Suppressor macrophage treated with lipopolysaccharide for 1 hour (primary cell): ENCODE measurements at regions not wholly inside any gene's neighbourhood (a gene's known extent, or its start where the extent isn't known, plus 50 kb on each side); places are given as distances from the start of the nearest gene placed in this dataset.

ENCODE experiments used
- DNase-seq, 3 donors: peaks; one replicate each; pipeline ENCODE4 v3.0.0-alpha.2; 2020 to 2022

- DNase-seq = no peak
Observed at GRCh38 chr13:106349080-106349931, 186.2 kb downstream of the EFNB2 start.

GRCh38 chr13:106348075-106348840 is 187.2 kb downstream of the EFNB2 start:
- no peak for DNase-seq

GRCh38 chr13:106344342-106344741 is 191.1 kb downstream of the EFNB2 start:
- no peak for DNase-seq

GRCh38 chr13:106343836-106344235 is 191.6 kb downstream of the EFNB2 start:
- DNase-seq = no peak

DNA sequence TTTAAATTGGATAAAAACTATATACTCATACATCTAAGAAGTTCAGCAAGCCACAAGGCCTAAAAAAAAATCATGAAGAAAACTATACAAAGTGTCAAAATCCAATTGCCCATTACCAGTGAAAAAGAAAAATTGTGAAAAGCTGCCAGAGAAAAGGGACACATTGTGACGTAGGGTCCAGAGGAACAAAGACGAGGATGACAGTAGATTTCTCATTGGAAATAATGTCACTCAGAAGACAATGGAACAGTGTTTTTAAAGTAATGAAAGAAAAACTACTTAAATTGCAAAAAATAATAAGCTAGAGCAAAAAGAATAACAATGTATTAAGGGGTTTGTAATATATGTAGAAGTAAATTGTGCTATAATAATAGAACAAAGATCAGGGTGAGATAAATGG is 195.2 kb downstream of the EFNB2 start:
- DNase-seq = no peak

DNA sequence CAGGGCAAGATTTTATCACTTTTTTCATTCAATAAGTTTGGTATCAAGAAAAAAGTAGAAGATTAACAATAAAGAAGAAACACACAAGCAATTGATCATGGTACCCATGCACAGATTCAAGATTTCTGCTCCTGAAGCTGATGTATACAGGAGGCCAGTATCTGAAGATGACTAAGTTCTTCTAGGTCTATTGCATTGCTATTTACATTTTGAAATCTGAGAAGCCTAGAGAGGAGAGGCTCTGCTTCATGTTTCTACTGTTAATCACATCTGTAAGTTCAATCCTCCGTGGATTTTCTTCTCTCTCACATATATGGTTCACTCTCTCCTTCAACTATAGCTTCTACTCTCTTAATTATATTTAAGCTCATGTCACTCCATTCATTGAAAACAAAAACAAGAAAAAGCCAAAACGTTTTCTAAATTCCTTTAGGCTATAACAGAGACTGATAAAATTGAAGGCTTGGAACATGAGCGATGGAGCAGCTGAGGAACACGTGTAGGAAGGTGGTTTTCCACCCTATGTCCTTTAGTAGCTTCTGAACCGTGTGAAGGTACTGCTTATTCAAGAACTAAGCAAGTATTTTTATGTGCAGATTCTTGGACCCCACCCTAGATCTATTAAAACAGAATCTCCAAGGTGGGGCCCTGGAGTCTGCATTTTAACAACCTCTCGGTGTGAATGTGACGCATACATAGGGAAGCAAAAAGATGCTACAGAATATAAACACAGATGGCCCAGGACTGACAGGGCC is 198.2 kb downstream of the EFNB2 start:
- no peak for DNase-seq

DNA sequence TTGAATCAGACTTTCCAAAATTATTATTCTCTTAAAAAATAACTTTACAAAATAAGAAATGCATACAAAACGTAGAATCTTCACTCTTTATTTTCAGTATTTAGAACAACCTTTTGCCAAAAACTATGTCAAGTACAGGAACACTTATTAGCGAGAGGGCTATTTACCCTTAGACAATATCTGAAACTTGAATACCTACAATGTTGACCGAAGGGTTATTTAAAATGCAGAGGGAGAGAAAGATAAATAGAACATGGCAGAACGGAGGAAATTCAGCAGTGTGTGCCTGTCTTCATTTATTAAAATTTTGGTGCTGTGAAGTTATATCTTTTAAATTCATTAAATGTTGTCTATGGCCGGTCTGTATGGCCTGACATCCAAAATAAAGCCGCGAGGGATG is 198.8 kb downstream of the EFNB2 start:
- DNase-seq = no peak

DNA sequence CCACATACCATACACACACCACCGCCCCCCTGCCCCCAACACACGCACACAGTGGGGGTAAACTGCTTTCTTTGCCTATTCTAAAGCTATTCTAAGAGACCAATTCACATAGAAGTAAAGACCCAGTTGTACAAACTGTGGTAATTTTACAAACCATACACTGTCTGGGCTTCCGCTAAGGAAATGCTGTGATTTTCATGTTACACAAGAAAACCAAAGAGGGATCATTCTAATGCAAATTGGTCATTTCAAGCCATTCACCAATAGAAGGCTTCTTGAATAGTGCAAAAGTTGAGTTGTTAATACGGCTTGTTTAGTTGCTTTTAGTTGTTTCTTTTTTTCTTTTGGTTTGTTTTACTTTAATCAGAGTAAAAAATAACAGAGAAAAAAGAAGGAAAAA is 202.8 kb downstream of the EFNB2 start:
- no peak for DNase-seq

DNA sequence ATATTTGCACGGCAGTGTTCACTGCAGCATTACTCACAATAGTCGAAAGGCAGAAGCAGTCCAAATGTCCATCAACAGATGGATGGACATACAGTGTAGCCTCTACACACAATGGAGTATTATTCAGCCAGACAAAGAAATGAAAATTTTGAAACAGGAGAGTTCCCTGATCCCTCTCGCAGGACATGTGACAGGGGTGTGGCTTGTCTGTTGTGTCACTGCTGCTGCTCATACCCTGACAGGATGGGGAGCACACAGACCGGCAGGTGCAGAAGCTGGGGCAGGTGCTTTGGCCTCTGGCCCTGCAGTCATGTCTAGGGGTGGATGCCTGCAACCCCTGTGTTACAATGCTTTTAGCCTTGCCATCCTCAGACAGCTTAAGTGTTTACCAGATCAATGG is 204.3 kb downstream of the EFNB2 start:
- DNase-seq = no peak

GRCh38 chr13:106329941-106330340 is 205.5 kb downstream of the EFNB2 start:
- DNase-seq = no peak

DNA sequence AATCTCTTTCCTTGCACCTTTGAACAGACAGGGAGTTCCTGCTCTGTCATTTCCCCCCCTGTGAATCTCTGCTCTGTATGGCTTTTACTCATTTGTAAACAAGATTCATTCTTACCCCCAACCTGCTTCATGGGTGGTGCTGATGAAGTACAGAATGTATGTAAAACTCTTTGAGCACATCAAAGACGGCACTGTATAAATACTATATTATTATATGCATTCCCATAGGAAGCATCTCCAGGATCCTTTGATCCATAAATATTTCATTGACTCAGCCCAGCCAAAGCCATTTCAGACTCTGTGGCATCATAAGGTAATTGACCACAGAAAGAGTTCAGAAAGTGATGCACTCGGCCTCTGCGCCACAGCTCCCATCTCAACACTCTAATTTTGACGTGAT is 208.7 kb downstream of the EFNB2 start:
- no peak for DNase-seq

DNA sequence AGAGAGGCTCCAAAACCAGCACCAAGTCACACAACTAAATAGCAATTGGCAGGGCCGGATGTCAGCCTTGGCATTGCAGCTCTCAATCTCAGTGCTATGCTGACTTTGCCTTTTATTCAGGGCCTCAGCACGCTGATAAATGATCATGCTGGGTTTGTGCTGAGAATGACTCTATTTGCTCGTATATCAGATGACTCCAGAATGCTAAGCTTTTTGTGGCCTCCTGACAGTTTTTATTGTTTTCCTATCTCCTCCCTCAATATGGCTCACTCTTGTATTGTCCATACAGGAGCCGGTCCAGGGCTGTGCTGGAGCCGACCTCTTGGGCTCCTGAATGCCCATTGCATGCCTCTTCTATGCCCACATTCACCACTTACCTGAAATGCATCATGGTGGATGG is 211.0 kb downstream of the EFNB2 start:
- DNase-seq = no peak

DNA sequence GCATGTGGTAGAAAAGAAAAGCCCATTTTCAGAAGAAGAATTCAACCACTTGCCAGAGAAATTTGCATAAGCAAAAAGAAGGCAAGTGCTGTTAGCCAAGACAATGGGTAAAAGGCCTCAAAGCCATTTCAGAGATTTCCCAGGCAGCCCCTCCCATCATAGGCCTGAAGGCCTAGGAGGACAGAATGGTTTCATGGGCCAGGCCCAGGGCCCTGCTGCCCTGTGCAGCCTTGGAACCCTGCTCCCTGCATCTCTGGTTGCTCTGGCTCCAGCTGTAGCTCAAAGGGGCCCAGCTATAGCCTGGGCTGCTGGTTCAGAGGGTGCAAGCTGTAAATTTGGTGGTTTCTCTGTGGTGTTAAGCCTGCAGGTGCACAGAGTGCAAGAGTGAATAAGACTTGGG is 212.8 kb downstream of the EFNB2 start:
- no peak for DNase-seq

DNA sequence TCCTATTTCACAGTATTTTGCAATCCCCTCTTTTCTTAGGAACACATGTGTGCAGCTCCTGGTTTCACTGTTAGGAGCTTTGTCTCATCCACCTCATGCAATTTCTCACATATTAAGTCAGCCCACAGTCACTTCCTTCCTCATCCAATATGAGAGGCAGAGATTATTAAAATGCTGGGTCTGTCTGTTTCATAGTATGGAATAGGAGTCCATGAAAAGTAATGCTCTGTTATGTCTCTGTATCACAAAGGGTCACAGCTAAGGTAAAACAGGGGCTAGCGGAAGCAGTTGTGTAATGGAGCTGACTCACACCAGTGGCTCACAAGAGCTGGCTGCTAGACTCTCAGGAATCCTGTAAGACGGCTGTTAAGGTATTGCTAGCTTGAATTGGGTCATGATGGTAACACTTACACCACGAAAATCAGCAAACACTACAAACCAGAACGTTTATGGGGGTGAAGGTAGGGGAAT is 216.5 kb downstream of the EFNB2 start:
- DNase-seq = no peak

DNA sequence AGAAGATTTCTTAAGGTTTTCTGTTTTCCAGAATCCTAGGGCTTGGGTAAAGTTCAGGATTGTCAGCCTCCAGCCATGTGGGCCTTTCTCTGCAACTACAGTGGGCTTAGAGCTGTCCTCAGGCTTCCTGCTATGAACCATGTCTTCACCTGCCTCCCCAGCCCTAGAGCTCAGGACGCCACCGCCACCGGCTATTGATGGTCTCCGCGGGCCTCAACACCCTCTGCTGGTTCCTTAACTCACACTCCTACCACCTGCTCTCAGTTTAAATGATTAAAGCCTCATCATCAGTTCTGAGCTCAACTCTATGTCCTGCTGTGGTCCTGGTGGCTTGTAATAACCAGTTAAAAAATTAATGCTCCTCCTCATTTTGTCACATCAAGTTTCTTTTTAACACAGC is 221.0 kb downstream of the EFNB2 start:
- no peak for DNase-seq

- no peak for DNase-seq
Observed at GRCh38 chr13:106311004-106311403, 224.5 kb downstream of the EFNB2 start.

DNA sequence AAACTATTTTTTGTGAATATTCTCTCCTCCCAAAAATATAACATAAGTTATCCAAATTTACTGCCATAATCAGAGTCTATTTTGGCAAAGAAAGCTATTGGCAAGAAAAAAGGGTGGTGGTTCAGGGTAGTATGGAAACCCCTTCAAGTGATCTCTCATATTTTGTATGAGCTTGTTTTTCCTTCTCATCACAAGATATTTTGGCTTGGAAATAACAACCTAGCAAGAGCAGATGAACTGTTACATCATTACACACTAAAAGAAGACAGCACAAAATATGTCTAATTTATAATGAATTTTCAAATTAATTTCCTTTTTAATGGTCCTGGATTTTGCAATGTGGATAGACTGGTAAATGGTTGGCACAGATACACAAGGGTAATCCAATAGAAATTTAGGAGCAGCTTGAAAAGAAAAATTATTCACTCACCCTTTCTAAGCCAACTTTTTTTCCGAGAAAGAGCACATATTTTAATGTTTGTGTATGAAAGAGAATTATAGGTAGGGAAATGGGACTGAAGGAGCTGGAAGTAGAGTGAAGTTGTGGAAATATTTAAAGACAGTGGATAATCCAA is 225.1 kb downstream of the EFNB2 start:
- no peak for DNase-seq

GRCh38 chr13:106306748-106307277 is 228.6 kb downstream of the EFNB2 start:
- no peak for DNase-seq

- no peak for DNase-seq
Observed at GRCh38 chr13:106302843-106303242, 232.6 kb downstream of the EFNB2 start.

DNA sequence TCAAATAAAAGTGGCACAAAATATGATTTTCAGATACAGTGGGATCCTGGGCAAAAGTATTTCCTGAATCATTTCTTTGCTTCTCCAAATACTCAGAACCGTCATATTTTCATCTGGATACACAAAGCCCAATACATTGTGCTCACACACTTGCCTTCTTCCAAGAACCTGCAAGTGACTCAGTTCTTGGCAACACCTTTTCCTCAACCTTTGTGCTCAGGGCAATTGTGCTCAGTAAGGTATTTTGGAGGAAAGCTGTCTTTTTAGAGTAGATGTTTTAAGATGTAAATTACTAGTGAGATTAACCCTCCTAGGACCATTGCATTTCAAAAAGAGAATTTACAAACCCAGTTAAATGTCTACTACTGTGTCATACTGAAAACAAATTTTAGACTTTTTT is 233.5 kb downstream of the EFNB2 start:
- DNase-seq = no peak

GRCh38 chr13:106299621-106300020 is 235.8 kb downstream of the EFNB2 start:
- DNase-seq = no peak

DNA sequence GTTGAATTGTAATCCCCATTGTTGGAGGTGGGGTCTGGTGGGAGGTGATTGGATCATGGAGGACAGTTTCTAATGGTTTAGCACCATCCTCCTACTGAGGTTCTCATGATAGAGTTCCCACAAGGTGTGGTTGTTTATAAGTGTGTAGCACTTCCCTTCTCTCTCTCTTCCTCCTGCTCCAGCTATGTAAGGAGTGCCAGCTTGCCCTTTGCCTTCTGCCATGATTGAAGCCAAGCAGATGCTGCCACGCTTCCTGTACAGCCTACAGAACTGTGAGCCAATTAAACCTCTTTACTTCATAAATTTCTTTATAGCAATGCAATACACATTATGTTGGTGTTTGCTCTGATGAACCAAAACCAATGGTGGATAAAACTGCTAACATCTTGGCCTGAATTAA is 238.2 kb downstream of the EFNB2 start:
- DNase-seq = no peak

DNA sequence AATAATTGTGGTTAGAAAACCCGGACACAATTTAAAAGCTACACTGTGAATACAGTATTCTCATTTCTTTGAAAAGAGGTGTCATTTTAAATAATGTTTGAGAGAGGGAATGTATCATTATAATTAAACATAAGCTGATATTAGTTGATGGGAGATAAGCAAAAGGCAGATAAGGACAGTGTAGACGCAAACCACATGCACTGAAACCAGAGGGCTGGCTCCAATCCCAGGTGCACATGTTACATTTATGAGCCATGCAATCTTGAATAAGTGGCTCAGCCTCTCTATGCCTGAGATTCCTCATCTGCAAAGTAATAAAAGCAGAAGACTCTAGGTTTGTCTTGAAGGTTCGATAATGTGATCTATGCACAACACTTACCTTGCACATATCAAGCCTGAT is 238.7 kb downstream of the EFNB2 start:
- no peak for DNase-seq
